ENCODE measurements at regions not wholly inside any gene's neighbourhood (a gene's known extent, or its start where the extent isn't known, plus 50 kb on each side); places are given as distances from the start of the nearest gene placed in this dataset.

DNA sequence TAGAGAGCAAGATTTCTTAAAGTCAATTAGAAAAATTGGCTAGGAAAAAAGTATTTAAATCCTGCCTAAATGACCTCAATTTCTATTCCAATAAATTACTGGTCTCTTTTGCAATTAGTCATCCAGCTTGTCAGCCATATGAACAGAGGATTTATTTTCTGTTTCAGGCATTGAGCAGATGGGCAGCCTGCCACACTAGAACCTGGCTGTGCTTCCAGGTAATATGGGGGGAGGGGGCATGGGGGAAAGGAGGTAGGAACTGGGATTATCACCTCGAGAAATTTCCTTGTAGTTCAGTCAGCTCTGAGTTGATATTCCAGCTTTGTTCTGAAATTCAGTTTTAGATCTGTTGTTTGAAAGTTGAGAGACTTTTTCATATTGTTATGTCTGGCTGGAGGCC, 206.3 kb upstream of the LCORL start:
- no peaks in the 10 kb centered on the region for H3K36me3 ChIP-seq
- DNase-seq, result no peak
- intact Hi-C loops (cut with DNase I; ENCODE audit: low total_unique reads), result no loop called here
- 31 to 50% (median 40%) methylated on average over 1 of the region's 1 CpG for WGBS, 5 donors
- TF ChIP-seq POLR2AphosphoS5 (IDR thresholded peaks at IDR 0.05) (no peak), EP300 (IDR thresholded peaks at IDR 0.05) (no peak), POLR2A (IDR thresholded peaks at IDR 0.05) (no peak), CTCF (IDR thresholded peaks at IDR 0.05) (no peak)
- H3K27me3 ChIP-seq, result no peaks in the 10 kb centered on the region
- H3K27ac ChIP-seq, result no peak overlapping the region
- H3K4me3 ChIP-seq, result no peak overlapping the region
- H3K4me1 ChIP-seq, result no peaks in the 10 kb centered on the region
- peaks cover 0 to 16% (median 12%) of the 10 kb centered on the region in 4 donors for H3K9me3 ChIP-seq

GRCh38 chr4:18214411-18215055, 193.0 kb upstream of the LCORL start:
- no peak overlapping the region for H3K27ac ChIP-seq
- no peak for DNase-seq
- 56 to 66% (median 58%) methylated on average over 5 of the region's 5 CpGs for WGBS, 5 donors
- H3K9me3 ChIP-seq, result peaks cover 0 to 4% (median 0%) of the 10 kb centered on the region in 4 donors
- intact Hi-C loops (cut with DNase I; ENCODE audit: low total_unique reads), result no loop called here
- H3K36me3 ChIP-seq, result no peaks in the 10 kb centered on the region
- TF ChIP-seq POLR2A (IDR thresholded peaks at IDR 0.05), result no peak
- TF ChIP-seq EP300 (IDR thresholded peaks at IDR 0.05), result no peak
- no peak for TF ChIP-seq POLR2AphosphoS5 (IDR thresholded peaks at IDR 0.05)
- no peak for TF ChIP-seq CTCF (IDR thresholded peaks at IDR 0.05)
- no peaks in the 10 kb centered on the region for H3K4me1 ChIP-seq
- H3K4me3 ChIP-seq, result no peak overlapping the region
- H3K27me3 ChIP-seq, result no peaks in the 10 kb centered on the region

GRCh38 chr4:18213576-18214198, 192.1 kb upstream of the LCORL start:
- Histone ChIP-seq H3K4me3 (no peak overlapping the region), H3K36me3 (no peaks in the 10 kb centered on the region), H3K4me1 (no peaks in the 10 kb centered on the region), H3K9me3 (peaks cover 0 to 4% (median 0%) of the 10 kb centered on the region in 4 donors), H3K27me3 (no peaks in the 10 kb centered on the region), H3K27ac (no peak overlapping the region)
- intact Hi-C loops (cut with DNase I; ENCODE audit: low total_unique reads), result no loop called here
- no peak for DNase-seq
- TF ChIP-seq POLR2AphosphoS5 (IDR thresholded peaks at IDR 0.05), result no peak
- no peak for TF ChIP-seq CTCF (IDR thresholded peaks at IDR 0.05)
- no peak for TF ChIP-seq EP300 (IDR thresholded peaks at IDR 0.05)
- TF ChIP-seq POLR2A (IDR thresholded peaks at IDR 0.05), result no peak
- 56 to 63% (median 63%) methylated on average over 3 of the region's 3 CpGs for WGBS, 5 donors

GRCh38 chr4:18209448-18209847, 187.9 kb upstream of the LCORL start:
- no peaks in the 10 kb centered on the region for H3K36me3 ChIP-seq
- H3K9me3 ChIP-seq, result peaks cover 0 to 4% (median 0%) of the 10 kb centered on the region in 4 donors
- H3K4me3 ChIP-seq, result no peak overlapping the region
- H3K27ac ChIP-seq, result no peak overlapping the region
- no peaks in the 10 kb centered on the region for H3K4me1 ChIP-seq
- no peaks in the 10 kb centered on the region for H3K27me3 ChIP-seq
- DNase-seq, result no peak
- TF ChIP-seq POLR2AphosphoS5 (IDR thresholded peaks at IDR 0.05), result no peak
- no peak for TF ChIP-seq CTCF (IDR thresholded peaks at IDR 0.05)
- TF ChIP-seq POLR2A (IDR thresholded peaks at IDR 0.05), result no peak
- no peak for TF ChIP-seq EP300 (IDR thresholded peaks at IDR 0.05)
- intact Hi-C loops (cut with DNase I; ENCODE audit: low total_unique reads), result no loop called here
